ENCODE measurements at regions not wholly inside any gene's neighbourhood (a gene's known extent, or its start where the extent isn't known, plus 50 kb on each side); places are given as distances from the start of the nearest gene placed in this dataset.

- H3K27ac ChIP-seq, result no peak overlapping the region
- H3K27me3 ChIP-seq, result no peaks in the 10 kb centered on the region
- H3K36me3 ChIP-seq, result no peaks in the 10 kb centered on the region
- no peak overlapping the region for H3K4me3 ChIP-seq
- no peaks in the 10 kb centered on the region for H3K9me3 ChIP-seq (replicated peaks)
- H3K4me1 ChIP-seq, result no peaks in the 10 kb centered on the region
- no peak for DNase-seq
Measured at GRCh38 chr14:51479584-51480325, 172.0 kb upstream of the FRMD6 start.

DNA sequence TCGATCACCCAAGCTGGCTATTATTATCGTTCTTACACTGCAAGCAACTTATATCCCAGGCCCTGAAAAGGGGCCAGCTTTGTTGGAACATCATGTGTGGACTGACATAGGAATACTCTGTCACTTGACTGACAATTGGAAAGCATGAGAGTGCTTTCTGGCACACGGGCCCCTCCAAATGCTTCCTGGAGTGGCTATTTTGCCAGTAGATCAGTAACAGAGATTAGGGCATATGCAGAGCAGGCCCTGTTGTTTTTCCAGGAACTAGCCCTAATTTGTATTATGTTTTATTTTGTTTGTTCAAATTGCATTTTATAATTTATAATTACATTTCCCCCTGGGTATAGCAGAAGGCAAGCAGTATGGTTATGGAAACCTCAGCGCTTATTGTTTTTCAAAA, 170.1 kb upstream of the FRMD6 start:
- Histone ChIP-seq H3K27me3 (no peaks in the 10 kb centered on the region), H3K27ac (no peak overlapping the region), H3K36me3 (no peaks in the 10 kb centered on the region), H3K4me3 (no peak overlapping the region), H3K4me1 (no peaks in the 10 kb centered on the region), H3K9me3 (replicated peaks) (no peaks in the 10 kb centered on the region)
- DNase-seq, result no peak

DNA sequence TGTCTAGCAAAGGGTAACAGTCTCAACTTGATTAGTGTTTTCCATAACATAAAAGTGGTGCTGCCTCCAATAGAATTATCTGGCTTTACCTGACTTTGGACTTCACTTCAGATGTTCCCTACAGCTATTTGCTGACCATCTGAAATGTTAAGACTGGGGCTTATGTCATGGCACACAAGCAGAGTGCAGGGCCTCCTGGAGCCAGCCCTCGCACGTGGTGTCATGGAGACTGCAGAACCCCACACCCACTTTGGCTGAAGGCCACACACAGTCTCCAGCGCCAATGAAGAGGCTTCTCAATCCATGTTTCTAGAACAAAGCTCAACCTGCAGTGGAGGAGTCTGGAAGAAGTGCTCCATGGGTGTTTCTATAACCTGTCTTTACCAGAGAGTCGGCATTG, 169.6 kb upstream of the FRMD6 start:
- H3K36me3 ChIP-seq, result no peaks in the 10 kb centered on the region
- no peak overlapping the region for H3K4me3 ChIP-seq
- no peaks in the 10 kb centered on the region for H3K9me3 ChIP-seq (replicated peaks)
- H3K4me1 ChIP-seq, result no peaks in the 10 kb centered on the region
- DNase-seq, result no peak
- H3K27ac ChIP-seq, result no peak overlapping the region
- H3K27me3 ChIP-seq, result no peaks in the 10 kb centered on the region

DNA sequence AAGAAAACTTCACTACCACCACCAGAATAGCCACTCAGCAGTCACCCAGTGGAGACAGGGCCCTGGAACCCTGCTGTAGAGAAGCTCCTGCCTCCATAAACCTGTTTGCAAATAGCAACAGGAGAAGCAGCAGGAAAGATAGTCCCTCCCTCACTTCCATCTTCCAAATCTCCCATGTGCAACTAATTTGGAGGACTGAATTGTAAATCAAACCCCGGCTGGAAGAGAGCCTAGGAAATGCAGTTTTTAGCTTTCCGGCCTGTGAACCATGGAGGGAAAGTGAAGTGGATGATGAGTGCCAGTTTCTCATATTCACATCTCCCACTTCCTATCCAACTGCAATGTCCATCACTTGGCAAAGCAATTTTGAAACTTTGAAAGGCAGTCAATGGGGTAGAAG, 167.2 kb upstream of the FRMD6 start:
- Histone ChIP-seq H3K27me3 (no peaks in the 10 kb centered on the region), H3K27ac (no peak overlapping the region), H3K4me1 (no peaks in the 10 kb centered on the region), H3K9me3 (replicated peaks) (no peaks in the 10 kb centered on the region), H3K4me3 (no peak overlapping the region), H3K36me3 (no peaks in the 10 kb centered on the region)
- no peak for DNase-seq

DNA sequence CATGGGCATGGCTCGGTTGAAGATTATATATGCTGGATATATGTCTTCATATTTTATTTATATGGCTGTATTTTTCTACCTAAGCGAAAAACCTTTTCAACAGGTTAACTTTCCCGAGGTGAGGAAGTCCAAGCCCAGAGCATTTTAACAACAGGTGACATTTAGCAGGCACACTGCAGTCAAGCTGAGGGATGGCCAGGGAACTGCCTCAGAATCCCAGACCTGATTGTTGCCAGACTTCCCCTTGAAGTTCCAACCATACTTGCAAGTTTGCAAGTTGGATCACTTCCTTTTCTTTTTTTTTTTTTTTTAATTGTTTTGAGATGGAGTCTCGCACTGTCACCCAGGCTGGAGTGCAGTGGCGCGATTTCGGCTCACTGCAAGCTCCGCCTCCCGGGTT, 166.0 kb upstream of the FRMD6 start:
- no peaks in the 10 kb centered on the region for H3K4me1 ChIP-seq
- H3K27ac ChIP-seq, result no peak overlapping the region

GRCh38 chr14:51487848-51488247, 163.9 kb upstream of the FRMD6 start:
- Histone ChIP-seq H3K27me3 (no peaks in the 10 kb centered on the region), H3K4me1 (no peaks in the 10 kb centered on the region), H3K27ac (no peak overlapping the region), H3K4me3 (no peak overlapping the region), H3K36me3 (no peaks in the 10 kb centered on the region), H3K9me3 (replicated peaks) (no peaks in the 10 kb centered on the region)
- no peak for DNase-seq

More for the DNA sequence above, 166.0 kb upstream of the FRMD6 start:
- DNase-seq, result no peak
- no peaks in the 10 kb centered on the region for H3K27me3 ChIP-seq
- no peaks in the 10 kb centered on the region for H3K36me3 ChIP-seq
- H3K4me3 ChIP-seq, result no peak overlapping the region
- no peaks in the 10 kb centered on the region for H3K9me3 ChIP-seq (replicated peaks)

DNA sequence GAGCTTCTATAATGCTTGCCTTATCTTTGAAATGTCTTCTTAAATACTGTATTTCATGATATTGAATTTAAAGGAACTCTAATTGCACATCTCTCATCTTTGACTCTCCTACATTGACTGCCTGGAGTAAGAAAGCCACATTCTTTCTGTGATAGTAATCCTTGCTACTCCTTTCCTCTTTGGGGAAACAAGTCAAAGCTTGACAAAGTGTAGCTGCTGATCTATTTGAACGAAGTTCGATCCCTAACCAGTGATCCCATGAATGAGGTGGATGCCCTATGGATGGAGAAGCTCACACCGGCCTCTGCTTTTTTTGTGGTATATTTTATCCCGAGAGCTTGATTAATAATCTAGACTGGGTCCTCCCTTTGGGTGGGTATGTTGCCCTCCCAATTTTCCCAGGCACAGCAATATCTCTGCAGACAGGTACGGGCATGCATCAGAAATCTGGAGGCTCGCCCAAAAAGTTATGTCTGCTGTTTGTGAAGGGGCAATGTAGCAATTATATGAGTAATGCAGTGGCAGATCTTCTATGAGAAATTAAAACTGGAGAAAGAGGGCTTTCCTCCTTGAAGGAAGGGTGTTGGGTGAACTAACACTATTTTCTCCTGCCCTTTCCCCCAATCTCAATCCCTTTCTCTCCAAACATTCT, 163.0 kb upstream of the FRMD6 start:
- no peak overlapping the region for H3K4me3 ChIP-seq
- no peak overlapping the region for H3K27ac ChIP-seq
- H3K9me3 ChIP-seq (replicated peaks), result no peaks in the 10 kb centered on the region
- H3K36me3 ChIP-seq, result no peaks in the 10 kb centered on the region
- H3K27me3 ChIP-seq, result no peaks in the 10 kb centered on the region
- H3K4me1 ChIP-seq, result no peaks in the 10 kb centered on the region
- DNase-seq, result no peak

DNA sequence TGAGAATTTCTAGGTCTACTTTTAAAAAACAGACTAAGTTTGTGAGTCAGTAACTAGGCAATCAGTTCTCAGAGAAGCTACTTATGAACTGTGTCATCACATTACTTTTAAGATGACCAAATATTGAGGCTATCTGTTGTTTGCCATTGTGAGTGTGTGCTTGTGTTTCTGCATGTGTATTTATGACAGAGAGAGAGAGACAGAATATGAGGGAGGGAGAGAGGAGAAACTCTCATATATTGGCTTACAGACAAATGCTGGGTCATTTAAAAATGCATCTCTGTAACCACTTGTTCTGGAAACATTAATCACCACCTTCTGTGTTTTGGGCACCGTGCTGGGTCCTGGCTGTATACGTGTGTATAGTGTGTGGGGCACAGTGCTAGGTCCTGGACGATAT, 161.5 kb upstream of the FRMD6 start:
- no peaks in the 10 kb centered on the region for H3K36me3 ChIP-seq
- H3K27me3 ChIP-seq, result no peaks in the 10 kb centered on the region
- no peak overlapping the region for H3K4me3 ChIP-seq
- H3K4me1 ChIP-seq, result no peaks in the 10 kb centered on the region
- H3K9me3 ChIP-seq (replicated peaks), result no peaks in the 10 kb centered on the region
- H3K27ac ChIP-seq, result no peak overlapping the region
- DNase-seq, result no peak

DNA sequence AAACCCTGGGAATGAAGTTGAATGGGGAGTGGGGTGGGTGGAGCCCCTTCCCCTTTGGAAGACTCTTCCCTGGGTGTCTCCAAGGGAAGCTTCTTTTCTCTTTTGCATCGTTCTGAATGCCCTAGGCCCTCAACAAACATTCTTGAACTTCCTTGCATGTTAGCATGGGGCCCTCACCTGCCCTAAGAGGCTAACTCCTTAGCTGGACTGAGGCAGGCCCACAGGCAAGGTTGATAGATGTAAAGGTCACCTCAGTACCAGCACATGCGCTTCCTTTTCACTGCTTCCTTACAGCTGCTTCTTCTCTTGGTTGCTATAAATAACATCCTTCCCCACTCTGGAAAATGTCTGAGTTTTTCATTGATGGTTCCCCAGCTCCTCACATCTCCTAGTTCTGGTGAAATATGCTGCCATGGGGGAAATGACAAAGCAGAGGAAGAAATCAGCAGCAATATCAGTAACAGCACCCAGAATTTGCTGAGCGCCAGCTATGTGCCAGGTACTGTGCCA, 160.6 kb upstream of the FRMD6 start:
- Histone ChIP-seq H3K4me1 (no peaks in the 10 kb centered on the region), H3K27ac (no peak overlapping the region), H3K27me3 (no peaks in the 10 kb centered on the region), H3K9me3 (replicated peaks) (no peaks in the 10 kb centered on the region), H3K36me3 (no peaks in the 10 kb centered on the region), H3K4me3 (no peak overlapping the region)
- no peak for DNase-seq

- Histone ChIP-seq H3K9me3 (replicated peaks) (no peaks in the 10 kb centered on the region), H3K27me3 (no peaks in the 10 kb centered on the region), H3K4me1 (no peaks in the 10 kb centered on the region), H3K27ac (no peak overlapping the region), H3K36me3 (no peaks in the 10 kb centered on the region), H3K4me3 (no peak overlapping the region)
- no peak for DNase-seq
Measured at GRCh38 chr14:51491776-51492175, 159.9 kb upstream of the FRMD6 start.

- no peaks in the 10 kb centered on the region for H3K27me3 ChIP-seq
- H3K9me3 ChIP-seq (replicated peaks), result no peaks in the 10 kb centered on the region
- H3K27ac ChIP-seq, result no peak overlapping the region
- H3K4me3 ChIP-seq, result no peak overlapping the region
- no peaks in the 10 kb centered on the region for H3K36me3 ChIP-seq
- DNase-seq, result no peak
- H3K4me1 ChIP-seq, result no peaks in the 10 kb centered on the region
Measured at GRCh38 chr14:51495319-51495718, 156.4 kb upstream of the FRMD6 start.

DNA sequence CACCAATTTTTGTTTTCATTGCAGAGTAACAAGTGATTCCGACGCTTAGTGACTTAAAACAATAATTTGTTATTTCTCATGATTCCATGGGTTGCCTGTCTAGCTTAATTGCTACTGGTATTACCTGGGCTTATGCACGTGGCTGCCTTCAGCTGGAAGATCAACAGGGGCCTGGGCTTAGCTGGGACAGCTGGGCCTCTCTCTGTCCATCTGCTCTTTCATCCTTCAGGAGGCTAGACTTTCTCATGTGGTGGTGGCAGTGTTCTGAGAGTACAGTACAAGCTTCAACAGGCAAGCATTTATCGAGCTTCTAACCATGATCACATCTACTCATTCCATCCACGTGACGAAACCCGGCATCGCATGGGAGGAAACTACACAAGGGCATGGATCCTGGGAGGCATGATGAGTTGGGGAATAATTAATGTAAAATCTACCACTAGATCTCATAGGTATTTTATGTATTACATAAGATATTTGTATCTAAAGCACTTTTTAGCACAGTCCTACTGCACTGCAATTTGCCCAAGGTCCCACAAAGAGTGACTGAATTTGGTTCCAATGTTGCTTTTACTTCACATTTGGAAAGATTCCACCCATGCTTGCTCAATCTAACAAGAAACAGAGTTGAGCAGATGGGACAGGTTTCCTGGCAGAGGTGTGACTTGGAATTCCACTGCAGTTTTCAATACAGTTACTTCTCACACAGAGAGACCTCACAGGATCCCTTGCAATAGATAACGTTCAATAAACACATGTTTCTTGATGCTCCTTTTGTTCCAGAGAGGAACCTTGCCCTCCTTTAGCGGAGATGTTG, 153.1 kb upstream of the FRMD6 start:
- no peak overlapping the region for H3K4me3 ChIP-seq
- no peaks in the 10 kb centered on the region for H3K9me3 ChIP-seq (replicated peaks)
- DNase-seq, result no peak
- no peaks in the 10 kb centered on the region for H3K27me3 ChIP-seq
- H3K4me1 ChIP-seq, result no peaks in the 10 kb centered on the region
- H3K36me3 ChIP-seq, result no peaks in the 10 kb centered on the region
- H3K27ac ChIP-seq, result no peak overlapping the region

DNA sequence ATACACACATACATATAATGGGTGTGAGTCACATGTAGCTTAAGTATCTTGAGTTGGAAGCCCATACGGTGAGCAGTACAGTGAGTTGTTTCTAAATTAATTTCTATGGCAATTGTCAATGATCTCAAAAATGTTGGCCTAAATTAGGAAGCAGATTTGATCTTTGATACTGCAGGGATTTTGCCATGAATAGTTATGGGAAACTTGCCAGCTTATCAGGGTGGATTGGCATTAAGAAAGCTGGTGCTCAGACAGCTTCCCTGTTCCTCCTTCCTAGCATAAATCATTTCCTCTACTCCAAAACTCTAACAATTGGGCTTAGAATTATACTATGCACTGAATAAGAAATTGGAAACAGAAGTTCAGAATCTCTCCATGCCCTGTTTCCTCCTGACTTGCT, 150.9 kb upstream of the FRMD6 start:
- Histone ChIP-seq H3K4me1 (no peaks in the 10 kb centered on the region), H3K36me3 (no peaks in the 10 kb centered on the region), H3K27me3 (no peaks in the 10 kb centered on the region), H3K4me3 (no peak overlapping the region), H3K9me3 (replicated peaks) (no peaks in the 10 kb centered on the region), H3K27ac (no peak overlapping the region)
- no peak for DNase-seq

DNA sequence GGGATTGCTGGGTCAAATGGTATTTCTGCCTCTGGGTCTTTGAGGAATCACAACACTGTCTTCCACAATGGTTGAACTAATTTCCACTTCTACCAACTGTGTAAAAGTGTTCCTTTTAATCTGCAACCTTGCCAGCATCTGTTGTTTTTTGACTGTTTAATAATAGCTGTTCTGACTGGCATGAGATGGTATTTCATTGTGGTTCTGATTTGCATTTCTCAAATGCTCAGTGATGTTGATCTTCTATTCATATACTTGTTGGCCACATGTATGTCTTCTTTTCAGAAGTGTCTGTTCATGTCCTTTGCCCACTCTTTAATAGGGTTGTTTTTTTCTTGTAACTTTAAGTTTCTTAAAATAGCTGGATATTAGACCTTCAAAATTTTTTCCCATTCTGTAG, 150.0 kb upstream of the FRMD6 start:
- Histone ChIP-seq H3K4me3 (no peak overlapping the region), H3K27me3 (no peaks in the 10 kb centered on the region), H3K9me3 (replicated peaks) (no peaks in the 10 kb centered on the region), H3K36me3 (no peaks in the 10 kb centered on the region), H3K27ac (no peak overlapping the region), H3K4me1 (no peaks in the 10 kb centered on the region)
- no peak for DNase-seq

DNA sequence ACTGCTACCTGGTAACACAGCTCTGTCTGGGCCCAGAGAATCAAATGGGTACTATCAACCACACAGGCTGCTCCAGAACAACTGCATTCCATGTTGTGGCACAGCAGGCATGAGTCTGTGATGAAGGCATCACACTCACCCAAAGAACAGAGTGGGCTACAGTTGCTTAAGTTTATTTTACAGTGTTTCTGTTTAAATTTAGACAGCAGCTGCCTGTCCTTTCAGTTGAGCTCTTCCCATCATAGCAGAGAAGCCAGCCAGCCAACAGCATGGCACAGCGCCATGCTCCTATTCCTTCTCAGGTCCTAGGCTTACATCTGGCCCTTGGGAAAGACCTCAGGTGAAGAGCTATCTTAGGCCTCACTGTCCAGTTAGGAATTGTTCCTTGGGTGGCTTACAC, 147.0 kb upstream of the FRMD6 start:
- Histone ChIP-seq H3K4me3 (no peak overlapping the region), H3K4me1 (peaks cover 15% of the 10 kb centered on the region), H3K27ac (no peak overlapping the region), H3K27me3 (no peaks in the 10 kb centered on the region), H3K36me3 (no peaks in the 10 kb centered on the region), H3K9me3 (replicated peaks) (no peaks in the 10 kb centered on the region)
- no peak for DNase-seq
